Mucosa of descending colon (tissue), 3 donors: ENCODE measurements at regions not wholly inside any gene's neighbourhood (a gene's known extent, or its start where the extent isn't known, plus 50 kb on each side); places are given as distances from the start of the nearest gene placed in this dataset.
A peak's percentile ranks its signal among the peaks of the same experiment; 100 is the strongest.

ENCODE experiments used
- ATAC-seq: fragments of 200-7000 bp; cut with Tn5 transposase; one replicate; pipeline ENCODE4 v1.9.1; 2020; ENCODE audit warnings: mild to moderate bottlenecking, moderate library complexity
- DNase-seq, 3 donors: peaks; one replicate each; pipeline ENCODE4 v3.0.0-alpha.2; 2020
- H3K36me3 ChIP-seq: fragments of 200-600 bp; one replicate; pipeline ENCODE4 v1.8.0; 2021; ENCODE audit warnings: low read depth, mild to moderate bottlenecking
- H3K4me1 ChIP-seq: fragments of 200-600 bp; one replicate; pipeline ENCODE4 v1.8.0; 2021; ENCODE audit warnings: low read depth, mild to moderate bottlenecking
- H3K4me3 ChIP-seq: fragments of 200-600 bp; one replicate; pipeline ENCODE4 v1.8.0; 2021; ENCODE audit warnings: mild to moderate bottlenecking
- H3K9me3 ChIP-seq: fragments of 200-600 bp; one replicate; pipeline ENCODE4 v1.8.0; 2021; ENCODE audit warnings: mild to moderate bottlenecking
- intact Hi-C, 2 donors: fragments of 100-400 bp; cut with DNase I in 1 of 2; cut with micrococcal nuclease in 1 of 2; formaldehyde crosslinking; loops; one replicate each; pipeline versions ENCODE4 v1.11.0 to v1.11.1; 2022; cut with DNase I, micrococcal nuclease
- TF ChIP-seq, protein P1 (sequence below): fragments of 200-600 bp; IDR thresholded peaks from one replicate; pipeline ENCODE4 v1.8.0; 2022; ENCODE audit warnings: antibody characterized with exemption, mild to moderate bottlenecking
- donor health status: DM: no; HTN: no; CAD: no; lungs with moderate emphysema.
- donor health status: DM: no; HTN: no; CAD: no.
- donor health status: DM: no; HTN: yes; CAD: no.

GRCh38 chr7:35552691-35553090 is 142.2 kb downstream of the HERPUD2 start:
- no peaks in the 10 kb centered on the region for H3K9me3 ChIP-seq
- intact Hi-C loops, result no loop called here
- H3K4me3 ChIP-seq, result no peak overlapping the region
- DNase-seq (no peak), ATAC-seq (peak; percentile 21)
- no peaks in the 10 kb centered on the region for H3K36me3 ChIP-seq
- TF ChIP-seq, protein P1, sequence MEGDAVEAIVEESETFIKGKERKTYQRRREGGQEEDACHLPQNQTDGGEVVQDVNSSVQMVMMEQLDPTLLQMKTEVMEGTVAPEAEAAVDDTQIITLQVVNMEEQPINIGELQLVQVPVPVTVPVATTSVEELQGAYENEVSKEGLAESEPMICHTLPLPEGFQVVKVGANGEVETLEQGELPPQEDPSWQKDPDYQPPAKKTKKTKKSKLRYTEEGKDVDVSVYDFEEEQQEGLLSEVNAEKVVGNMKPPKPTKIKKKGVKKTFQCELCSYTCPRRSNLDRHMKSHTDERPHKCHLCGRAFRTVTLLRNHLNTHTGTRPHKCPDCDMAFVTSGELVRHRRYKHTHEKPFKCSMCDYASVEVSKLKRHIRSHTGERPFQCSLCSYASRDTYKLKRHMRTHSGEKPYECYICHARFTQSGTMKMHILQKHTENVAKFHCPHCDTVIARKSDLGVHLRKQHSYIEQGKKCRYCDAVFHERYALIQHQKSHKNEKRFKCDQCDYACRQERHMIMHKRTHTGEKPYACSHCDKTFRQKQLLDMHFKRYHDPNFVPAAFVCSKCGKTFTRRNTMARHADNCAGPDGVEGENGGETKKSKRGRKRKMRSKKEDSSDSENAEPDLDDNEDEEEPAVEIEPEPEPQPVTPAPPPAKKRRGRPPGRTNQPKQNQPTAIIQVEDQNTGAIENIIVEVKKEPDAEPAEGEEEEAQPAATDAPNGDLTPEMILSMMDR, result no peak
- peaks cover 14% of the 10 kb centered on the region for H3K4me1 ChIP-seq

- no peak overlapping the region for H3K4me3 ChIP-seq
- no peaks in the 10 kb centered on the region for H3K9me3 ChIP-seq
- TF ChIP-seq, protein P1, result no peak
- H3K4me1 ChIP-seq, result peaks cover 14% of the 10 kb centered on the region
- ATAC-seq (no peak), DNase-seq (no peak)
- intact Hi-C loops, result no loop called here
- no peaks in the 10 kb centered on the region for H3K36me3 ChIP-seq
Observed at GRCh38 chr7:35551321-35552081, 143.4 kb downstream of the HERPUD2 start.

DNA sequence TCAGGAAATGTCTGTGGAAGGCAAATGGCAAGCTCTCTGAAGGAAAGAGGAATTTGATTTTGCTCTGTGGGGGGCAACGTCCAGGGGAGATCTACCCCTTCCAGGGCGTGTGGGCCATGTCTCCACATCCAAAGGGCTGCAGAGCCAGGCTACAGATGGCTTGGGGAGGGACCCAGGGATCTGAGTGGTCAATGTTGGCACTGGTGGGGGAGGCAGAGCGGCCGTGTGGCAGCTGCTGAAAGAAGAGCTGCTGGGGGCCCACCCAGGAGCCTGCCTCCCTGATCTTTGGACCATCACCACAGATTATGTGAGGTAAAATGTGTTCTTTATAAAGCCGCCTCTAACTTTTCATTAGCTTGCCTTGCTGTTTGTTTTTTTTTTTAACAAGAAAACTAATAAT is 144.1 kb downstream of the HERPUD2 start:
- Histone ChIP-seq H3K9me3 (no peaks in the 10 kb centered on the region), H3K36me3 (no peaks in the 10 kb centered on the region), H3K4me3 (no peak overlapping the region), H3K4me1 (peaks cover 14% of the 10 kb centered on the region)
- TF ChIP-seq, protein P1, result no peak
- DNase-seq, result no peak
- intact Hi-C loops, result no loop called here
- ATAC-seq, result no peak

DNA sequence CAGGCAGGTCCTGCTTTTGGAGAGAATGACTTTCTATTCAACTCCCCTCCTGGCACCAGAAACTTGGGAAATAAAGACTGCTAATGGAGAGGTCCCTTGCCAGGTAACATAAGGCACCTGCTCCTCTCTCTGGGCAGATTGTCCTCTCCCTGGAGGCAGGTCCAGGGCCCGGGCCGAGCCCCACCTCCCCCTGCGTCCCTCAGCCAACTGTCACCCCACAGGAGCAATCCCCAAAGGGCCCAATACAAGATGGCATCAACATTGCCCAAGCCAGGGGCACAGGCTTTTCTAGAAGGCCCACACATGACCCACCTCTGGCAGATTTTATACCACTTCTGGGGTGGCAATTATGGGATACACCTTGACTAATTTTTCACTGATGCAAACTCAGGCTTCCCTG is 145.2 kb downstream of the HERPUD2 start:
- no peaks in the 10 kb centered on the region for H3K9me3 ChIP-seq
- intact Hi-C loops, result no loop called here
- no peak for DNase-seq

GRCh38 chr7:35548291-35548690 is 146.6 kb downstream of the HERPUD2 start:
- Histone ChIP-seq H3K4me1 (peaks cover 10% of the 10 kb centered on the region), H3K4me3 (no peak overlapping the region), H3K9me3 (no peaks in the 10 kb centered on the region), H3K36me3 (no peaks in the 10 kb centered on the region)
- ATAC-seq (no peak), DNase-seq (no peak)
- intact Hi-C loops, result no loop called here
- TF ChIP-seq, protein P1, result no peak

More for the DNA sequence above, 145.2 kb downstream of the HERPUD2 start:
- ATAC-seq, result no peak
- TF ChIP-seq, protein P1, result no peak
- Histone ChIP-seq H3K4me1 (peaks cover 14% of the 10 kb centered on the region), H3K36me3 (no peaks in the 10 kb centered on the region), H3K4me3 (no peak overlapping the region)
